Small intestine (tissue), 7 donors: ENCODE measurements at regions not wholly inside any gene's neighbourhood (a gene's known extent, or its start where the extent isn't known, plus 50 kb on each side); places are given as distances from the start of the nearest gene placed in this dataset.
"Not testable (repeated sequence)": the region's sequence is repeated elsewhere in the genome, so short reads cannot be mapped to it uniquely, and the experiment has no call there.

ENCODE experiments used
- DNase-seq, 2 donors: peaks; one replicate each; pipeline versions ENCODE4 v3.0.0 to v3.0.0-alpha.2; 2013
- FAIRE-seq: peaks from 2 replicates; lab custom pipeline; 2012; peaks lifted over from hg19 to GRCh38; lab: Jason Lieb, UNC
- H3K27ac ChIP-seq, 3 donors: one replicate each; pipeline ENCODE4 v1.5.1; 2013; ENCODE audit warnings: low read length in 2 of 3, mild to moderate bottlenecking in 2 of 3, control low read depth in 1 of 3, inconsistent platforms in 1 of 3, low read depth in 1 of 3, moderate library complexity in 1 of 3
- H3K27me3 ChIP-seq, 3 donors: one replicate each; pipeline ENCODE4 v1.6.1; 2013; ENCODE audit warnings: low read length in 3 of 3, inconsistent platforms in 1 of 3; ENCODE audit not compliant: control insufficient read depth in 3 of 3, insufficient read depth in 3 of 3
- H3K36me3 ChIP-seq, 3 donors: one replicate each; pipeline ENCODE4 v1.6.1; 2013; ENCODE audit warnings: low read length in 3 of 3, inconsistent platforms in 1 of 3, low read depth in 1 of 3, mild to moderate bottlenecking in 1 of 3, moderate library complexity in 1 of 3; ENCODE audit not compliant: control insufficient read depth in 3 of 3, insufficient read depth in 2 of 3
- H3K4me1 ChIP-seq, 3 donors: one replicate each; pipeline ENCODE4 v1.6.1; 2013; ENCODE audit warnings: low read length in 2 of 3, inconsistent platforms in 1 of 3, low read depth in 1 of 3, mild to moderate bottlenecking in 1 of 3, moderate library complexity in 1 of 3; ENCODE audit not compliant: control insufficient read depth in 3 of 3, insufficient read depth in 2 of 3
- H3K4me3 ChIP-seq, 3 donors: one replicate each; pipeline ENCODE4 v1.5.1; 2013; ENCODE audit warnings: low read length in 3 of 3, control low read depth in 1 of 3, inconsistent platforms in 1 of 3, low read depth in 1 of 3, mild to moderate bottlenecking in 1 of 3, moderate library complexity in 1 of 3
- H3K9me3 ChIP-seq, 2 donors: one replicate each; pipeline ENCODE4 v1.6.1; 2013; ENCODE audit warnings: low read depth in 1 of 2, low read length in 1 of 2; ENCODE audit not compliant: control insufficient read depth in 2 of 2, insufficient read depth in 1 of 2
- WGBS, 3 donors: extraction: QIAGEN DNeasy Blood & Tissue Kit; methylation state at CpG; one replicate each; pipeline ENCODE4 v1.1.7; 2013; 5-methylcytosine and 5-hydroxymethylcytosine counted together
- donor health status: healthy with polysubstance abuse.
- donor health status: control.
- donor health status: control.
- donor health status: Bipolar disorder and iron deficiency.
- donor health status: healthy.

DNA sequence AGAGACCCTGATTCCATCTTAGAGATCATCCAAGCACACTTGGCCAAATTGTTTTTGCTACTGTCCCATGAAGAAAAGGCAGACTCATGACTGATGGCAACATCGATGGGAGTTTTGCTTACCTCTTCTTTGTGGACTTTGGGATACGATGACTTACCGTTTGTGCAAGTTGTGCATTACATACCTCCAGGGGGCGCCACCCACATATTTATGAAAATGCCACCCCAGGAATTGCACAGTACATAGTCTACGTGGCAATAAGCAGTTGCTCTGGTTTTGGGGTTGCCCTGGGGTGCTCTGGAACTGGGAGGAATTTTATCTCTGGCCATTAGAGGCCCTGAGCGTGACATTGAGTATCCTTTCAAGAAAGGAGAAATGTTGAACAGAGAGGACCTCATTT is 139.0 kb upstream of the CCZ1B start:
- peak; percentile 63 to 72 for DNase-seq
- not testable (repeated sequence) for H3K36me3 ChIP-seq, H3K27ac ChIP-seq, H3K27me3 ChIP-seq, H3K4me3 ChIP-seq, H3K9me3 ChIP-seq, FAIRE-seq, H3K4me1 ChIP-seq
- 14 to 27% (median 18%) methylated on average over 6 of the region's 6 CpGs for WGBS, 3 donors

DNA sequence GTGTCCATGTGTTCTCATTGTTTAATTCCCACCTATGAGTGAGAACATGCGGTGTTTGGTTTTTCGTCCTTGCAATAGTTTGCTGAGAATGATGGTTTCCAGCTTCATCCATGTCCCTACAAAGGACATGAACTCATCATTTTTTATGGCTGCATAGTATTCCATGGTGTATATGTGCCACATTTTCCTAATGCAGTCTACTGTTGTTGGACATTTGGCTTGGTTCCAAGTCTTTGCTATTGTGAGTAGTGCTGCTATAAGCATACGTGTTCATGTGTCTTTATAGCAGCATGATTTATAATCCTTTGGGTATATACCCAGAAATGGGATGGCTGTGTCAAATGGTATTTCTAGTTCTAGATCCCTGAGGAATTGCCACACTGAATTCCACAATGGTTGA is 144.1 kb upstream of the CCZ1B start:
- not testable (repeated sequence) for H3K27ac ChIP-seq, H3K27me3 ChIP-seq, FAIRE-seq, H3K4me3 ChIP-seq, H3K9me3 ChIP-seq, DNase-seq, H3K4me1 ChIP-seq, H3K36me3 ChIP-seq
- WGBS, 3 donors, result 91 to 95% (median 93%) methylated on average over 1 to 3 of the region's 3 CpGs

- H3K36me3 ChIP-seq, H3K27ac ChIP-seq, H3K27me3 ChIP-seq, FAIRE-seq, H3K4me1 ChIP-seq, H3K4me3 ChIP-seq, DNase-seq, H3K9me3 ChIP-seq: not testable (repeated sequence)
- WGBS, 3 donors, result 90 to 98% (median 90%) methylated on average over 11 to 20 of the region's 27 CpGs
These were observed 148.8 kb upstream of the CCZ1B start for GRCh38 chr7:6974876-6975275.

- not testable (repeated sequence) for H3K9me3 ChIP-seq, H3K36me3 ChIP-seq, H3K27ac ChIP-seq, H3K27me3 ChIP-seq, H3K4me1 ChIP-seq, H3K4me3 ChIP-seq, FAIRE-seq, DNase-seq
- WGBS, 3 donors, result 86 to 94% (median 91%) methylated on average over 13 to 28 of the region's 28 CpGs
These were observed 149.3 kb upstream of the CCZ1B start for GRCh38 chr7:6975346-6975745.

GRCh38 chr7:6977368-6977767 is 151.3 kb upstream of the CCZ1B start:
- H3K4me1 ChIP-seq, H3K9me3 ChIP-seq, H3K4me3 ChIP-seq, H3K36me3 ChIP-seq, FAIRE-seq, H3K27ac ChIP-seq, H3K27me3 ChIP-seq, DNase-seq: not testable (repeated sequence)
- WGBS, 3 donors, result 91 to 98% (median 95%) methylated on average over 3 of the region's 3 CpGs

GRCh38 chr7:6978326-6978725 is 152.3 kb upstream of the CCZ1B start:
- H3K4me1 ChIP-seq, H3K9me3 ChIP-seq, H3K36me3 ChIP-seq, H3K27me3 ChIP-seq, H3K4me3 ChIP-seq, FAIRE-seq, DNase-seq, H3K27ac ChIP-seq: not testable (repeated sequence)
- 78 to 95% (median 92%) methylated on average over 3 of the region's 3 CpGs for WGBS, 3 donors

DNA sequence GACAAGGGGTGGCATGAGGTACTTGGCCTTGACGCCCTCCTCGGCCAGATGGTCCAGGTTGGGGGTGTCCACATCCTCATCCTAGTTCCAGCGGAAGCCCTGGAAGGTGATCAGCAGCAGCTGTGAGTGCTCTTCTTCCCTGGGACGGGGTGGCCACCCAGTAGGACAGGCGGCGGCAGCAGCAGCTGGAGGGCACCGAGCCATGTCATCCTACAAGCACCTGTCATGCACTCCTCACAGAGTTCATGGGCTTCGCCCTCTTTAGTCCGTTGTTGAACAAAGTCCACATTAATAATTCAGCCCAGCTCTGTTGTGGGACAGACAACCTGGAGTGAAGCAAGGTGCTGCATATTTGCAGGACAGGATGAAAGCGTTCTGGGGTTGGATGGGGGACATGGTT is 153.4 kb upstream of the CCZ1B start:
- not testable (repeated sequence) for H3K4me3 ChIP-seq, H3K27me3 ChIP-seq, H3K36me3 ChIP-seq, H3K9me3 ChIP-seq, H3K4me1 ChIP-seq, FAIRE-seq, H3K27ac ChIP-seq
- DNase-seq, result peak in 1 of 2 donors; percentile 59
- 36 to 76% (median 47%) methylated on average over 9 to 10 of the region's 10 CpGs for WGBS, 3 donors

DNA sequence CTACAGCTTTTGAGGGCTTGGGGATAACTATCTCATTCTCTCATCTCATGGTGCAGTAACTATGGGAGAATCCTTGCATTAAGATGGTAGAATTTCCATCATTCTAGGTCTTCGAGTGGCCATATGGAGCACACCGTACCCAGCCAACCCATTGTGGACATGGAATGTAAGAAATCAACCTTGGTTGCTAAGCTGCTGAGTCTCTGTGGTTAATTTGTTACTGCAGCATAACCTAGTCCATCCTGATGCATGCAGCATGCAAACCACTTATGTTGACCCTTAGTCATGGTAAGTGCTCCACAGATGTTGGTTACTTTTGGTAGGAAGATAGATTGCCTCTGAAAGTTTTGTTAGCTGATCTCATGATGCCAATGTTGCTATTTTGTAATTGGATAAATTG is 156.3 kb upstream of the CCZ1B start:
- not testable (repeated sequence) for H3K9me3 ChIP-seq, DNase-seq, H3K36me3 ChIP-seq, H3K27ac ChIP-seq, H3K27me3 ChIP-seq, H3K4me1 ChIP-seq, H3K4me3 ChIP-seq, FAIRE-seq
- WGBS, 3 donors, result 90 to 95% (median 93%) methylated on average over 2 of the region's 2 CpGs

DNA sequence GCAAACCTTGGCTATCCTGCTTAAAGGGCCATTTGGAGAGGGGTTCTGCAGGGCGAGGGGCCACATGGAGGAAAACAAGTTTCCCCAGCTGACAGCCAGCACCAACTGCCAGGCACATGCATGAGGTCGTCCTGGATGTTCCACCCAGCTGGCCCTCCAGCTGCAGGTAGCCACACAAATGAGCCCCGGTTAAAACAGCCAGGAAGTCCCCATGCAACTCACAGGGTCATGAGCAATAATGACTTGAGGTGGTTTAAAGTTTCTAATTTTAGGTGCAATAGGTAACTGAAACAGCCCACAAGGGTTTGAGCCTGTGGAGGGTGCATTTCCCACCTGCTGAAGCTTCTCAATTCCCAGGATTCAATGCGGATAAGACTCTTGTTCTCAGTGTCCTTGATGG is 160.8 kb upstream of the CCZ1B start:
- WGBS, 3 donors, result 75 to 81% (median 80%) methylated on average over 4 of the region's 4 CpGs
- DNase-seq, H3K36me3 ChIP-seq, H3K4me3 ChIP-seq, H3K27me3 ChIP-seq, FAIRE-seq, H3K27ac ChIP-seq, H3K4me1 ChIP-seq, H3K9me3 ChIP-seq: not testable (repeated sequence)
